WTC11 (cell line): ENCODE measurements at regions not wholly inside any gene's neighbourhood (a gene's known extent, or its start where the extent isn't known, plus 50 kb on each side); places are given as distances from the start of the nearest gene placed in this dataset.

Source experiments
- ATAC-seq: fragments of 200-7000 bp; cut with Tn5 transposase; 2 replicates; pipeline ENCODE4 v1.10.0; 2021; ENCODE audit warnings: mild to moderate bottlenecking, moderate library complexity
- CTCF ChIA-PET: fragments of 300-600 bp; sonication (Branson Sonifier 250); formaldehyde crosslinking; loops from one replicate; lab custom pipeline; 2021; ENCODE audit warnings: antibody characterized with exemption; lab: Charles Lee
- POLR2A ChIA-PET: fragments of 350-600 bp; sonication (Branson Sonifier 250); formaldehyde crosslinking; loops from one replicate; lab custom pipeline; 2021; ENCODE audit warnings: antibody characterized with exemption; lab: Charles Lee
- DNase-seq: peaks from one replicate; pipeline ENCODE4 v3.0.0; 2021; ENCODE audit warnings: low spot score
- H3K27ac Mint-ChIP-seq: 2 replicates; pipeline ENCODE4 v1.8.0; 2021; ENCODE audit warnings: mixed read lengths
- H3K27me3 Mint-ChIP-seq: 2 replicates; pipeline ENCODE4 v1.8.0; 2021; ENCODE audit warnings: low read depth, mild to moderate bottlenecking, moderate library complexity, mixed read lengths
- H3K36me3 Mint-ChIP-seq: 2 replicates; pipeline ENCODE4 v1.8.0; 2021; ENCODE audit warnings: mixed read lengths
- H3K4me1 Mint-ChIP-seq: 2 replicates; pipeline ENCODE4 v1.8.0; 2022; ENCODE audit warnings: mixed read lengths
- H3K4me3 Mint-ChIP-seq: 2 replicates; pipeline ENCODE4 v1.8.0; 2021; ENCODE audit warnings: mild to moderate bottlenecking, moderate library complexity, mixed read lengths
- H3K9me3 Mint-ChIP-seq: 2 replicates; pipeline ENCODE4 v1.8.0; 2021; ENCODE audit warnings: mixed read lengths
- AR ChIP-seq: fragments of 250-450 bp; sonication (Bioruptor Pico); IDR thresholded peaks from 2 replicates; pipeline ENCODE4 v1.9.0; 2021; ENCODE audit warnings: mild to moderate bottlenecking
- ARID4B ChIP-seq: sonication (generic); formaldehyde crosslinking; IDR thresholded peaks from 2 replicates; pipeline ENCODE4 v1.8.0; 2023; ENCODE audit warnings: missing genetic modification reagents, mild to moderate bottlenecking, borderline replicate concordance
- CBFB ChIP-seq: sonication (generic); formaldehyde crosslinking; IDR thresholded peaks from 2 replicates; pipeline ENCODE4 v1.8.1; 2022; ENCODE audit warnings: mild to moderate bottlenecking, low read depth, missing genetic modification reagents
- E2F5 ChIP-seq: sonication (generic); formaldehyde crosslinking; IDR thresholded peaks from 2 replicates; pipeline ENCODE4 v1.8.1; 2022; ENCODE audit warnings: mild to moderate bottlenecking, moderate library complexity, missing genetic modification reagents
- EMX1 ChIP-seq: fragments of 250-450 bp; sonication (Bioruptor Pico); IDR thresholded peaks from 2 replicates; pipeline ENCODE4 v1.8.0; 2021; ENCODE audit warnings: mild to moderate bottlenecking
- ERG ChIP-seq: fragments of 250-450 bp; sonication (Bioruptor Pico); IDR thresholded peaks from 2 replicates; pipeline ENCODE4 v1.8.0; 2021; ENCODE audit warnings: mild to moderate bottlenecking
- ETV6 ChIP-seq: sonication (generic); formaldehyde crosslinking; IDR thresholded peaks from 2 replicates; pipeline ENCODE4 v1.8.1; 2022; ENCODE audit warnings: mild to moderate bottlenecking, missing genetic modification reagents
- FOXP1 ChIP-seq: sonication (generic); formaldehyde crosslinking; IDR thresholded peaks from 2 replicates; pipeline ENCODE4 v1.8.0; 2022; ENCODE audit warnings: missing genetic modification reagents, mild to moderate bottlenecking, moderate library complexity, borderline replicate concordance
- GTF2I ChIP-seq: fragments of 250-450 bp; sonication (Bioruptor Pico); conservative IDR thresholded peaks from 2 replicates; pipeline ENCODE4 v1.4.0; 2021; ENCODE audit warnings: mild to moderate bottlenecking
- HMGA2 ChIP-seq: fragments of 250-450 bp; sonication (Bioruptor Pico); IDR thresholded peaks from 2 replicates; pipeline ENCODE4 v1.4.0; 2021; ENCODE audit warnings: mild to moderate bottlenecking, moderate library complexity
- HMGXB4 ChIP-seq: sonication (generic); formaldehyde crosslinking; IDR thresholded peaks from 2 replicates; pipeline ENCODE4 v1.8.1; 2023; ENCODE audit warnings: mild to moderate bottlenecking, moderate library complexity, missing genetic modification reagents
- JAZF1 ChIP-seq: fragments of 250-450 bp; sonication (Bioruptor Pico); IDR thresholded peaks from 2 replicates; pipeline ENCODE4 v1.9.0; 2021; ENCODE audit warnings: moderate library complexity, mild to moderate bottlenecking, inconsistent platforms
- NFE2L1 ChIP-seq: sonication (generic); formaldehyde crosslinking; IDR thresholded peaks from 2 replicates; pipeline ENCODE4 v1.8.1; 2023; ENCODE audit warnings: missing genetic modification reagents
- NR2C2 ChIP-seq: sonication (generic); formaldehyde crosslinking; IDR thresholded peaks from 2 replicates; pipeline ENCODE4 v1.8.0; 2022; ENCODE audit warnings: mild to moderate bottlenecking, missing genetic modification reagents
- OVOL2 ChIP-seq: fragments of 250-450 bp; sonication (Bioruptor Pico); IDR thresholded peaks from 2 replicates; pipeline ENCODE4 v1.9.0; 2021; ENCODE audit warnings: mild to moderate bottlenecking, borderline replicate concordance
- SOX15 ChIP-seq: fragments of 250-450 bp; sonication (Bioruptor Pico); IDR thresholded peaks from 2 replicates; pipeline ENCODE4 v1.9.0; 2021; ENCODE audit warnings: mild to moderate bottlenecking
- TEAD1 ChIP-seq: sonication (generic); formaldehyde crosslinking; IDR thresholded peaks from 2 replicates; pipeline ENCODE4 v1.8.0; 2022; ENCODE audit warnings: mild to moderate bottlenecking, missing genetic modification reagents
- ZBTB43 ChIP-seq: sonication (generic); formaldehyde crosslinking; IDR thresholded peaks from 2 replicates; pipeline ENCODE4 v1.8.1; 2023; ENCODE audit warnings: mild to moderate bottlenecking, missing genetic modification reagents
- ZNF121 ChIP-seq: sonication (generic); formaldehyde crosslinking; IDR thresholded peaks from 2 replicates; pipeline ENCODE4 v1.8.0; 2023; ENCODE audit warnings: missing genetic modification reagents
- ZNF416 ChIP-seq: fragments of 250-450 bp; sonication (Bioruptor Pico); IDR thresholded peaks from 2 replicates; pipeline ENCODE4 v1.9.0; 2021; ENCODE audit warnings: mild to moderate bottlenecking, inconsistent platforms
- ZNF512 ChIP-seq: sonication (generic); formaldehyde crosslinking; IDR thresholded peaks from 2 replicates; pipeline ENCODE4 v1.8.1; 2022; ENCODE audit warnings: missing genetic modification reagents, borderline replicate concordance

GRCh38 chr6:49370518-49370917, 92.5 kb downstream of the MMUT start:
- Mint-ChIP-seq H3K9me3 (peaks cover 41% of the 10 kb centered on the region), H3K4me1 (no peaks in the 10 kb centered on the region), H3K27ac (no peak overlapping the region), H3K4me3 (no peak overlapping the region), H3K27me3 (no peaks in the 10 kb centered on the region), H3K36me3 (peaks cover 33% of the 10 kb centered on the region)
- DNase-seq (no peak), ATAC-seq (no peak)
- ChIA-PET POLR2A (no interaction called here), CTCF (no interaction called here)
- no peak for TF ChIP-seq NR2C2 (CRISPR knock-in tag)
- TF ChIP-seq JAZF1 (CRISPR knock-in tag), result no peak
- no peak for TF ChIP-seq GTF2I
- TF ChIP-seq HMGA2 (CRISPR knock-in tag), result no peak
- TF ChIP-seq ERG (CRISPR knock-in tag), result no peak
- no peak for TF ChIP-seq ZNF121 (CRISPR knock-in tag)
- TF ChIP-seq AR (CRISPR knock-in tag), result no peak
- no peak for TF ChIP-seq ARID4B (CRISPR knock-in tag)

GRCh38 chr6:49366539-49366938, 96.5 kb downstream of the MMUT start:
- DNase-seq (no peak), ATAC-seq (no peak)
- CTCF ChIA-PET, result no interaction called here
- no peaks in the 10 kb centered on the region for H3K27me3 Mint-ChIP-seq
- H3K4me1 Mint-ChIP-seq, result no peaks in the 10 kb centered on the region
- no peak overlapping the region for H3K4me3 Mint-ChIP-seq
- no peak for TF ChIP-seq SOX15 (CRISPR knock-in tag)
- no peak for TF ChIP-seq OVOL2
- TF ChIP-seq CBFB (CRISPR knock-in tag), result no peak
- no peak for TF ChIP-seq ZNF512
- no peak for TF ChIP-seq FOXP1 (CRISPR knock-in tag)
- TF ChIP-seq, all 79 proteins: peak for 0
- H3K36me3 Mint-ChIP-seq, result peaks cover 60% of the 10 kb centered on the region
- no peak overlapping the region for H3K27ac Mint-ChIP-seq
- POLR2A ChIA-PET, result no interaction called here
- H3K9me3 Mint-ChIP-seq, result peaks cover 76% of the 10 kb centered on the region

GRCh38 chr6:49348561-49348960, 114.5 kb downstream of the MMUT start:
- CTCF ChIA-PET, result no interaction called here
- TF ChIP-seq TEAD1 (CRISPR knock-in tag) (no peak), EMX1 (no peak), ZNF416 (no peak), NFE2L1 (no peak), ETV6 (CRISPR knock-in tag) (no peak), E2F5 (CRISPR knock-in tag) (no peak), HMGXB4 (no peak), ZBTB43 (CRISPR knock-in tag) (no peak)

More at GRCh38 chr6:49348561-49348960, 114.5 kb downstream of the MMUT start:
- no peak overlapping the region for H3K4me3 Mint-ChIP-seq
- ATAC-seq (no peak), DNase-seq (no peak)
- peaks cover 32% of the 10 kb centered on the region for H3K9me3 Mint-ChIP-seq
- H3K36me3 Mint-ChIP-seq, result peaks cover 13% of the 10 kb centered on the region
- H3K27ac Mint-ChIP-seq, result no peak overlapping the region
- no peaks in the 10 kb centered on the region for H3K27me3 Mint-ChIP-seq
- peaks cover 8% of the 10 kb centered on the region; the same call in 1 of the 2 replicates for H3K4me1 Mint-ChIP-seq
- POLR2A ChIA-PET, result no interaction called here
